K562 (cell line): ENCODE measurements at regions not wholly inside any gene's neighbourhood (a gene's known extent, or its start where the extent isn't known, plus 50 kb on each side); places are given as distances from the start of the nearest gene placed in this dataset.

Experiments used
- ATAC-seq: fragments of 200-7000 bp; cut with Tn5 transposase; 3 replicates; pipeline ENCODE4 v1.9.1; 2020; ENCODE audit warnings: moderate library complexity
- BruUV-seq: library from RNA; stranded (reverse); fragments of 400-500 nt; replicated peaks from 2 replicates; lab custom pipeline; 2021; lab: Mats Ljungman, UMichigan
- CTCF ChIA-PET: fragments of 300-600 bp; formaldehyde crosslinking; extraction: SDS; loops from one replicate; lab custom pipeline; 2021; ENCODE audit warnings: low intra/inter-chr PET ratio; lab: Yijun Ruan, JAX
- POLR2A ChIA-PET: fragments of 300-600, 350-650 bp; sonication (Branson Sonifier 250); formaldehyde crosslinking; extraction: SDS; loops from one replicate; lab custom pipeline; 2021; ENCODE audit warnings: antibody characterized with exemption, inconsistent platforms; lab: Yijun Ruan, JAX
- DNase-seq, 4 experiments: peaks; one replicate each; pipeline versions ENCODE4 v3.0.0 to v3.0.0-alpha.2; 2011 to 2018; ENCODE audit warnings: low spot score in 3 of 4, mixed read lengths in 3 of 4; ENCODE audit errors: extremely low read depth in 1 of 4
- FAIRE-seq: peaks from 2 replicates; lab custom pipeline; 2011; peaks lifted over from hg19 to GRCh38; lab: Jason Lieb, UNC
- H2AFZ ChIP-seq: 2 replicates; pipeline ENCODE4 v1.6.0; 2011; ENCODE audit warnings: low read depth, low read length, control low read depth, inconsistent platforms
- H3K27ac ChIP-seq: fragments of 200-600 bp; 3 replicates; pipeline ENCODE4 v1.8.0; 2011; ENCODE audit warnings: low read depth, mild to moderate bottlenecking, control low read depth, inconsistent platforms, low read length, moderate library complexity, mixed read lengths; ENCODE audit errors: extremely low read depth
- H3K27me3 ChIP-seq, 2 experiments: fragments of 300-600 bp in 1 of 2; 2 replicates in 1 of 2; 3 replicates in 1 of 2; pipeline versions ENCODE4 v1.6.0 to v1.8.0; 2011; ENCODE audit warnings: inconsistent platforms in 2 of 2, low read length in 2 of 2, mild to moderate bottlenecking in 1 of 2, mixed read lengths in 1 of 2, moderate library complexity in 1 of 2; ENCODE audit not compliant: control insufficient read depth in 2 of 2, insufficient read depth in 2 of 2
- H3K36me3 ChIP-seq: fragments of 300-600 bp; 3 replicates; pipeline ENCODE4 v1.8.0; 2011; ENCODE audit warnings: mild to moderate bottlenecking, low read length, inconsistent platforms; ENCODE audit not compliant: control insufficient read depth, insufficient read depth
- H3K4me1 ChIP-seq, 2 experiments: fragments of 200-600 bp in 1 of 2; replicated peaks in 1 of 2; 2 replicates in 1 of 2; 3 replicates in 1 of 2; pipeline versions ENCODE4 v1.5.1 to v1.8.0; 2011; ENCODE audit warnings: inconsistent platforms in 2 of 2, low read length in 2 of 2, mild to moderate bottlenecking in 1 of 2, mixed read lengths in 1 of 2, moderate library complexity in 1 of 2; ENCODE audit not compliant: control insufficient read depth in 2 of 2, insufficient read depth in 2 of 2
- H3K4me2 ChIP-seq: 2 replicates; pipeline ENCODE4 v1.6.1; 2011; ENCODE audit warnings: low read length, control low read depth, inconsistent platforms, mixed read lengths; ENCODE audit not compliant: insufficient read depth
- H3K4me3 ChIP-seq: fragments of 200-600 bp; sonication (generic), shearing (Covaris generic); 2 replicates; pipeline ENCODE4 v1.5.1; 2016; ENCODE audit warnings: control low read depth, inconsistent platforms
- H3K79me2 ChIP-seq: fragments of 200-600 bp; 3 replicates; pipeline ENCODE4 v1.8.0; 2011; ENCODE audit warnings: low read length, inconsistent platforms; ENCODE audit not compliant: control insufficient read depth, insufficient read depth
- H3K9ac ChIP-seq, 2 experiments: 2 replicates each; pipeline versions ENCODE4 v1.6.0 to v1.6.1; 2011; ENCODE audit warnings: low read depth in 2 of 2, low read length in 2 of 2, control low read depth in 1 of 2, inconsistent platforms in 1 of 2, mild to moderate bottlenecking in 1 of 2, mixed read lengths in 1 of 2; ENCODE audit not compliant: insufficient read depth in 1 of 2
- H3K9me1 ChIP-seq: one replicate; pipeline ENCODE4 v1.6.0; 2011; ENCODE audit warnings: inconsistent platforms, mild to moderate bottlenecking, low read length, moderate library complexity; ENCODE audit not compliant: control insufficient read depth, insufficient read depth
- H3K9me3 ChIP-seq: replicated peaks from 2 replicates; pipeline ENCODE4 v1.5.1; 2011; ENCODE audit warnings: low read depth, low read length, inconsistent platforms; ENCODE audit not compliant: control insufficient read depth, insufficient read depth
- H4K20me1 ChIP-seq: replicated peaks from 2 replicates; pipeline ENCODE4 v1.6.1; 2011; ENCODE audit warnings: low read length, inconsistent platforms, mixed read lengths; ENCODE audit not compliant: control insufficient read depth, insufficient read depth
- CSDE1 ChIP-seq, 2 experiments: fragments of 450-650 bp; IDR thresholded peaks; 2 replicates each; pipeline ENCODE4 v1.6.1; 2016; ENCODE audit warnings: mild to moderate bottlenecking in 1 of 2
- EGR1 ChIP-seq: fragments of 450-650 bp; conservative IDR thresholded peaks from 2 replicates; pipeline ENCODE4 v1.6.1; 2017; ENCODE audit warnings: mild to moderate bottlenecking
- FOSL1 ChIP-seq: fragments of 200-800 bp; sonication (Bioruptor generic); conservative IDR thresholded peaks from 2 replicates; pipeline ENCODE4 v1.6.1; 2016; ENCODE audit warnings: missing genetic modification characterization, missing compliant biosample characterization
- HMG20B ChIP-seq: fragments of 250-450 bp; sonication (Bioruptor Pico); IDR thresholded peaks from 2 replicates; pipeline ENCODE4 v1.5.0; 2021; ENCODE audit warnings: mild to moderate bottlenecking
- PHF20 ChIP-seq: fragments of 450-650 bp; IDR thresholded peaks from 2 replicates; pipeline ENCODE4 v1.6.1; 2018; ENCODE audit not compliant: partially characterized antibody
- PYGO2 ChIP-seq: fragments of 450-650 bp; IDR thresholded peaks from 2 replicates; pipeline ENCODE4 v1.6.1; 2016; ENCODE audit warnings: mild to moderate bottlenecking, missing genetic modification characterization, moderate library complexity, missing compliant biosample characterization
- RAD51 ChIP-seq: fragments of 450-650 bp; IDR thresholded peaks from 2 replicates; pipeline ENCODE4 v1.7.1; 2016; ENCODE audit warnings: low read depth, mild to moderate bottlenecking, borderline replicate concordance
- SMAD4 ChIP-seq: fragments of 250-450 bp; sonication (Bioruptor Pico); conservative IDR thresholded peaks from 2 replicates; pipeline ENCODE4 v1.8.0; 2021; ENCODE audit warnings: inconsistent platforms, mild to moderate bottlenecking, moderate library complexity
- ZBTB34 ChIP-seq: fragments of 250-450 bp; sonication (Bioruptor Pico); IDR thresholded peaks from 2 replicates; pipeline ENCODE4 v1.8.0; 2021; ENCODE audit warnings: mild to moderate bottlenecking, moderate library complexity
- ZFX ChIP-seq: sonication (generic); formaldehyde crosslinking; IDR thresholded peaks from 2 replicates; pipeline ENCODE4 v1.8.0; 2022; ENCODE audit warnings: mild to moderate bottlenecking, missing genetic modification reagents, moderate library complexity
- ZMIZ1 ChIP-seq, 2 experiments: fragments of 150-350 bp in 1 of 2; IDR thresholded peaks; 2 replicates each; pipeline ENCODE4 v1.6.1; 2012 to 2016; ENCODE audit warnings: low read depth in 2 of 2, low read length in 2 of 2, mild to moderate bottlenecking in 1 of 2, moderate library complexity in 1 of 2
- ZNF408 ChIP-seq: fragments of 250-450 bp; sonication (Bioruptor Pico); IDR thresholded peaks from 2 replicates; pipeline ENCODE4 v1.4.0; 2020; ENCODE audit warnings: low read depth, mild to moderate bottlenecking, moderate library complexity
- WGBS: fragments of 100-300 bp; shearing (Covaris generic); methylation state at CpG from one replicate; pipeline ENCODE4 v1.1.6; 2016; ENCODE audit warnings: low coverage, mixed read lengths; ENCODE audit not compliant: insufficient coverage; ENCODE audit errors: missing lambda C conversion rate; 5-methylcytosine and 5-hydroxymethylcytosine counted together
- in situ Hi-C: fragments of 300-500 bp; cut with MboI; formaldehyde crosslinking; loops from 4 replicates; pipeline ENCODE4 v1.15.0; 2018; ENCODE audit warnings: inconsistent platforms, mixed read lengths
- intact Hi-C: fragments of 100-400 bp; cut with micrococcal nuclease; formaldehyde crosslinking; loops from 2 replicates; pipeline ENCODE4 v1.14.2; 2022
- TF ChIP-seq, protein P1 (sequence below), 2 experiments: IDR thresholded peaks in 1 of 2; conservative IDR thresholded peaks in 1 of 2; 2 replicates each; pipeline ENCODE4 v1.6.1; 2016; ENCODE audit warnings: low read depth in 2 of 2, mild to moderate bottlenecking in 1 of 2, missing compliant biosample characterization in 1 of 2, missing genetic modification characterization in 1 of 2, moderate library complexity in 1 of 2

- in situ Hi-C loops, result no loop called here
- Histone ChIP-seq H2AFZ (no peak overlapping the region), H3K9me3 (no peaks in the 10 kb centered on the region), H3K4me2 (no peak overlapping the region), H3K36me3 (no peaks in the 10 kb centered on the region), H3K9ac (no peak overlapping the region), H3K27me3 (no peaks in the 10 kb centered on the region), H3K4me3 (no peak overlapping the region), H3K79me2 (no peaks in the 10 kb centered on the region), H3K9me1 (no peaks in the 10 kb centered on the region), H4K20me1 (no peaks in the 10 kb centered on the region), H3K27ac (no peak overlapping the region), H3K4me1 (no peaks in the 10 kb centered on the region)
- no TSS peak for BruUV-seq
- no peak for TF ChIP-seq EGR1
- TF ChIP-seq FOSL1 (tag), result no peak
- TF ChIP-seq RAD51, result no peak
- no peak for TF ChIP-seq ZMIZ1 (IDR thresholded peaks at IDR 0.05; ENCODE audit: low read depth in 2 of 2, low read length in 2 of 2)
- no peak for TF ChIP-seq ZNF408 (CRISPR knock-in tag)
- TF ChIP-seq, protein P1, sequence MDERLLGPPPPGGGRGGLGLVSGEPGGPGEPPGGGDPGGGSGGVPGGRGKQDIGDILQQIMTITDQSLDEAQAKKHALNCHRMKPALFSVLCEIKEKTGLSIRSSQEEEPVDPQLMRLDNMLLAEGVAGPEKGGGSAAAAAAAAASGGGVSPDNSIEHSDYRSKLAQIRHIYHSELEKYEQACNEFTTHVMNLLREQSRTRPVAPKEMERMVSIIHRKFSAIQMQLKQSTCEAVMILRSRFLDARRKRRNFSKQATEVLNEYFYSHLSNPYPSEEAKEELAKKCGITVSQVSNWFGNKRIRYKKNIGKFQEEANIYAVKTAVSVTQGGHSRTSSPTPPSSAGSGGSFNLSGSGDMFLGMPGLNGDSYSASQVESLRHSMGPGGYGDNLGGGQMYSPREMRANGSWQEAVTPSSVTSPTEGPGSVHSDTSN (CRISPR knock-in tag; IDR thresholded peaks at IDR 0.05; ENCODE audit: low read depth), result no peak
- TF ChIP-seq, protein P1 (tag; conservative IDR thresholded peaks at IDR 0.05; ENCODE audit: low read depth), result no peak
- no peak for TF ChIP-seq HMG20B
- no peak for TF ChIP-seq SMAD4 (CRISPR knock-in tag)
- no peak for TF ChIP-seq PHF20
- TF ChIP-seq ZFX, result no peak
- no peak for TF ChIP-seq PYGO2 (tag)
- no peak for TF ChIP-seq CSDE1 (IDR thresholded peaks at IDR 0.05)
- TF ChIP-seq ZBTB34 (CRISPR knock-in tag), result no peak
- intact Hi-C loops, result no loop called here
- FAIRE-seq (no peak), ATAC-seq (no peak), DNase-seq (no peak)
- 0% methylated on average over 1 of the region's 1 CpG for WGBS
- ChIA-PET POLR2A (no interaction called here), CTCF (no interaction called here)
These were observed 102.7 kb upstream of the STARD4 start for GRCh38 chr5:111615054-111615453.
